DOHH2 (cell line): ENCODE measurements at regions not wholly inside any gene's neighbourhood (a gene's known extent, or its start where the extent isn't known, plus 50 kb on each side); places are given as distances from the start of the nearest gene placed in this dataset.

Experiments
- EZH2phosphoT487 ChIP-seq: fragments of 200-600 bp; sonication (generic); IDR thresholded peaks from 2 replicates; pipeline ENCODE4 v1.6.1; 2017; ENCODE audit warnings: borderline replicate concordance, mild to moderate bottlenecking, antibody characterized with exemption, low read length, moderate library complexity, mixed read lengths
- TF ChIP-seq, protein P1 (sequence below): fragments of 200-600 bp; sonication (generic); IDR thresholded peaks from one replicate; pipeline ENCODE4 v1.5.1; 2014; ENCODE audit warnings: antibody characterized with exemption, mild to moderate bottlenecking, low read depth, low read length; ENCODE audit not compliant: poor library complexity, severe bottlenecking

DNA sequence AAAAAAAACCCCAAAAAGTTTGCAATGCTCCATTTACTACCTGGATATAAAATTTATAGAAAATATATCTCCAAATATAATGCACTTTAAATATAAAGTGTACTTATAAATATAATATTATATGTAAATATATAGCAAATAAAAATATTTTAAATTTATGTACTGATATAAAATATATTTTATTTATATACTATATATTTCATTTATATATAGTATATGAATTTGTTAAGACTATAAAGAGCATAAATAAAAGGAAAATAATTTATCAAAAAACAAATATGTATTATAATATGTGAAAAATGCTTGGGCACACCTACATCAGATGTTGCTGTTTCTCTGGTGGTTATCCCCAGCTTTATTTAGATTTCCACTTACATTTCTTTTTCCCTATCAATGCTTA lies 71.0 kb upstream of the ZBTB18 start:
- TF ChIP-seq, protein P1, sequence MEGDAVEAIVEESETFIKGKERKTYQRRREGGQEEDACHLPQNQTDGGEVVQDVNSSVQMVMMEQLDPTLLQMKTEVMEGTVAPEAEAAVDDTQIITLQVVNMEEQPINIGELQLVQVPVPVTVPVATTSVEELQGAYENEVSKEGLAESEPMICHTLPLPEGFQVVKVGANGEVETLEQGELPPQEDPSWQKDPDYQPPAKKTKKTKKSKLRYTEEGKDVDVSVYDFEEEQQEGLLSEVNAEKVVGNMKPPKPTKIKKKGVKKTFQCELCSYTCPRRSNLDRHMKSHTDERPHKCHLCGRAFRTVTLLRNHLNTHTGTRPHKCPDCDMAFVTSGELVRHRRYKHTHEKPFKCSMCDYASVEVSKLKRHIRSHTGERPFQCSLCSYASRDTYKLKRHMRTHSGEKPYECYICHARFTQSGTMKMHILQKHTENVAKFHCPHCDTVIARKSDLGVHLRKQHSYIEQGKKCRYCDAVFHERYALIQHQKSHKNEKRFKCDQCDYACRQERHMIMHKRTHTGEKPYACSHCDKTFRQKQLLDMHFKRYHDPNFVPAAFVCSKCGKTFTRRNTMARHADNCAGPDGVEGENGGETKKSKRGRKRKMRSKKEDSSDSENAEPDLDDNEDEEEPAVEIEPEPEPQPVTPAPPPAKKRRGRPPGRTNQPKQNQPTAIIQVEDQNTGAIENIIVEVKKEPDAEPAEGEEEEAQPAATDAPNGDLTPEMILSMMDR = no peak
- no peak for TF ChIP-seq EZH2phosphoT487
